ENCODE measurements at regions not wholly inside any gene's neighbourhood (a gene's known extent, or its start where the extent isn't known, plus 50 kb on each side); places are given as distances from the start of the nearest gene placed in this dataset.

- TF ChIP-seq POLR2A (IDR thresholded peaks at IDR 0.05) (no peak), CTCF (IDR thresholded peaks at IDR 0.05) (no peak)
Observed at GRCh38 chr11:26078231-26078821, 253.6 kb upstream of the ANO3 start.
